ENCODE measurements at regions not wholly inside any gene's neighbourhood (a gene's known extent, or its start where the extent isn't known, plus 50 kb on each side); places are given as distances from the start of the nearest gene placed in this dataset.

DNA sequence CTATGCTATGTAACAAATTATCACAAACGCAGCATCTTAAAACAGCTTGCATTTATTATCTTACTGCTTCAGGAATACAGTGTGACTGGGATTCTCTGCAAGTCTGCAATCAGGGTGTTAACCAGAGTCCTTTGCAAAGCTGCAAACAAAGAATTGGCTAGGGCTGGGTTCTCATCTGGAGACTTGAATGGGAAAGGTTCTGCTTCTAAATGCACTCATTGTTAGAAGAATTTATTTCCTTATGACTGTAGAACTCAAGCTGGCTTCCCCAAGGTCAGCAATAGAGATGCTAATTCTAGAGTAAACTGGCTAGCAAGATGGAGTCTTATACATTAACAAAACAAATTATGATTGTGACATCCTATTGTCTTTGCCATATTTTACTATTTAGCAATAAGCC, 673.7 kb downstream of the DIPK2A start:
- intact Hi-C loops (cut with micrococcal nuclease; ENCODE audit: unreplicated experiment): no loop called here
- no peaks in the 10 kb centered on the region for H3K9me3 Mint-ChIP-seq (ENCODE audit: low read depth, unreplicated experiment)
- DNase-seq: no peak
- TF ChIP-seq, protein P1, sequence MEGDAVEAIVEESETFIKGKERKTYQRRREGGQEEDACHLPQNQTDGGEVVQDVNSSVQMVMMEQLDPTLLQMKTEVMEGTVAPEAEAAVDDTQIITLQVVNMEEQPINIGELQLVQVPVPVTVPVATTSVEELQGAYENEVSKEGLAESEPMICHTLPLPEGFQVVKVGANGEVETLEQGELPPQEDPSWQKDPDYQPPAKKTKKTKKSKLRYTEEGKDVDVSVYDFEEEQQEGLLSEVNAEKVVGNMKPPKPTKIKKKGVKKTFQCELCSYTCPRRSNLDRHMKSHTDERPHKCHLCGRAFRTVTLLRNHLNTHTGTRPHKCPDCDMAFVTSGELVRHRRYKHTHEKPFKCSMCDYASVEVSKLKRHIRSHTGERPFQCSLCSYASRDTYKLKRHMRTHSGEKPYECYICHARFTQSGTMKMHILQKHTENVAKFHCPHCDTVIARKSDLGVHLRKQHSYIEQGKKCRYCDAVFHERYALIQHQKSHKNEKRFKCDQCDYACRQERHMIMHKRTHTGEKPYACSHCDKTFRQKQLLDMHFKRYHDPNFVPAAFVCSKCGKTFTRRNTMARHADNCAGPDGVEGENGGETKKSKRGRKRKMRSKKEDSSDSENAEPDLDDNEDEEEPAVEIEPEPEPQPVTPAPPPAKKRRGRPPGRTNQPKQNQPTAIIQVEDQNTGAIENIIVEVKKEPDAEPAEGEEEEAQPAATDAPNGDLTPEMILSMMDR (IDR thresholded peaks at IDR 0.05; ENCODE audit: unreplicated experiment): no peak
- no peak overlapping the region for H3K4me3 Mint-ChIP-seq (ENCODE audit: low read depth, unreplicated experiment)
- CTCF ChIA-PET: interaction anchor here (0.6 kb wide), 1 partner anchor 55 kb away, joined by 3 read pairs; no protein-coding TSS in a partner anchor
- no peaks in the 10 kb centered on the region for H3K4me1 Mint-ChIP-seq (ENCODE audit: low read depth, unreplicated experiment)
- H3K27me3 Mint-ChIP-seq (ENCODE audit: unreplicated experiment): no peaks in the 10 kb centered on the region
- no peaks in the 10 kb centered on the region for H3K36me3 Mint-ChIP-seq (ENCODE audit: insufficient read depth, unreplicated experiment)
- no TSS peak for BruUV-seq (replicated peaks)
- H3K27ac Mint-ChIP-seq (ENCODE audit: unreplicated experiment): no peak overlapping the region

DNA sequence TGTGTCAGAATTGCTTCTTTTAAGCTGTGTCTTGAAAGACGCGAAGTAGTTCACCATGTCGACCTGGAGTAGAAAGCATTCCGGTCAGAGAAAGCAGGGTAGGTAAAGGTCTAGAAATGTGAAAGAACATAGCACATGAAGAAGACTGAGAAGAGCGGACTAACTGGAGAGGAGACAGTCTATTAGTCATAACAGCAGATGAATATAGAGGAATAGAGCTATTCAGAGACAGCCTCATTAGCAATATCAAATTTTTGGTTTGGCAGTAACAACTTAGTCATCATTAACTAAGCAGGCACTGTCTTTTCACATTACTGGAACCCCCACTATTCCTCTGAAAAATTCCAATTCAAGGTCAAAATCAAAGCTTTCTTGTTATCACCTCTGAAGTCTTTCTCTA, 678.8 kb downstream of the DIPK2A start:
- Mint-ChIP-seq H3K9me3 (ENCODE audit: low read depth, unreplicated experiment) (no peaks in the 10 kb centered on the region), H3K27me3 (ENCODE audit: unreplicated experiment) (no peaks in the 10 kb centered on the region), H3K27ac (ENCODE audit: unreplicated experiment) (no peak overlapping the region), H3K4me1 (ENCODE audit: low read depth, unreplicated experiment) (no peaks in the 10 kb centered on the region), H3K4me3 (ENCODE audit: low read depth, unreplicated experiment) (no peak overlapping the region), H3K36me3 (ENCODE audit: insufficient read depth, unreplicated experiment) (no peaks in the 10 kb centered on the region)
- no peak for DNase-seq
- intact Hi-C loops (cut with micrococcal nuclease; ENCODE audit: unreplicated experiment): no loop called here
- CTCF ChIA-PET: interaction anchor here (1.1 kb wide), 1 partner anchor 938 kb away, joined by 3 read pairs; no protein-coding TSS in a partner anchor
- TF ChIP-seq, protein P1 (IDR thresholded peaks at IDR 0.05; ENCODE audit: unreplicated experiment): no peak
- no TSS peak for BruUV-seq (replicated peaks)

DNA sequence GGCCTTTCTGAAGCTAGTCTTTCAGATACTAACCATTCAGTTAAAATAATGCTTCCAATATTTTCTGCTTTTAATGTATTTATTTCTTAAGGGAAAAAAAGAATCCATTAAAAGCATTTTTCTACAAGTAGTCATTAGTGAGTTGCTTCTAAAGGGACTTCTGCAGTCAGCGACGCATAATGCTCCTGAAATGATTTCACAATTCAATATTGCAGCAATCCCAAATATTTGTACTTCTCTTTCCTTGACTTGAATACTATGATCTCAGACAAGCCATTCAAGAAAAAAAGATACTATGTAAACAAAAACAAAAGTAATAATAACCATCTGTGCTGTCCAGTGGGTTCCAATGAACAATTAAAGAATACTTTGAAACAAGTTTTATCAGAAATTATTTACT, 681.0 kb downstream of the DIPK2A start:
- CTCF ChIA-PET: no interaction called here
- no TSS peak for BruUV-seq (replicated peaks)
- TF ChIP-seq, protein P1 (IDR thresholded peaks at IDR 0.05; ENCODE audit: unreplicated experiment): no peak
- Mint-ChIP-seq H3K4me3 (ENCODE audit: low read depth, unreplicated experiment) (no peak overlapping the region), H3K27me3 (ENCODE audit: unreplicated experiment) (no peaks in the 10 kb centered on the region), H3K27ac (ENCODE audit: unreplicated experiment) (no peak overlapping the region), H3K36me3 (ENCODE audit: insufficient read depth, unreplicated experiment) (no peaks in the 10 kb centered on the region), H3K4me1 (ENCODE audit: low read depth, unreplicated experiment) (no peaks in the 10 kb centered on the region), H3K9me3 (ENCODE audit: low read depth, unreplicated experiment) (no peaks in the 10 kb centered on the region)
- intact Hi-C loops (cut with micrococcal nuclease; ENCODE audit: unreplicated experiment): no loop called here
- DNase-seq: no peak

DNA sequence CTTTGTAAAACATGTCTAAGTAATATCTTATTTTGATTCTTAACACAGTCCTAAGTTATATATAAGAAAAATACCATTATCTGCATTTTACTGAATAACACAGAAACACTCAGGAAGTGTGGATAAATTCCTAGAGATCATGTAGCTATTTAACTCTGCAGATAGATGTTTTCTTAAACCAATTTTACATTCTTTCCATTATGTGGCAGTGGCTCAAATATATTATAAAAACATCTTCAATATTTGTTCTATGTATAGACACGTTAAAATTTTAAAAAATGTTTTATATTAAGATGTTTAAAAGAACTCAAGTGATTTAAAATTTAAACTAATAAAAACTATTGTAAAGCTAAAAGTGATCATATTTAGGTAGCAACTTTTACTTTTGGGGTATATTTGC, 683.8 kb downstream of the DIPK2A start:
- Mint-ChIP-seq H3K9me3 (ENCODE audit: low read depth, unreplicated experiment) (no peaks in the 10 kb centered on the region), H3K4me1 (ENCODE audit: low read depth, unreplicated experiment) (no peaks in the 10 kb centered on the region), H3K27me3 (ENCODE audit: unreplicated experiment) (no peaks in the 10 kb centered on the region), H3K4me3 (ENCODE audit: low read depth, unreplicated experiment) (no peak overlapping the region), H3K27ac (ENCODE audit: unreplicated experiment) (no peak overlapping the region), H3K36me3 (ENCODE audit: insufficient read depth, unreplicated experiment) (no peaks in the 10 kb centered on the region)
- BruUV-seq (replicated peaks): no TSS peak
- CTCF ChIA-PET: no interaction called here
- TF ChIP-seq, protein P1 (IDR thresholded peaks at IDR 0.05; ENCODE audit: unreplicated experiment): no peak
- intact Hi-C loops (cut with micrococcal nuclease; ENCODE audit: unreplicated experiment): no loop called here
- no peak for DNase-seq

All from Calu3 (cell line).